ENCODE measurements at regions not wholly inside any gene's neighbourhood (a gene's known extent, or its start where the extent isn't known, plus 50 kb on each side); places are given as distances from the start of the nearest gene placed in this dataset.

GRCh38 chr3:34842706-34843480 lies 796.4 kb upstream of the ARPP21 start:
- Histone ChIP-seq H3K9me3 (no peaks in the 10 kb centered on the region), H3K36me3 (no peaks in the 10 kb centered on the region), H3K4me3 (no peak overlapping the region), H3K27ac (no peak overlapping the region), H3K4me1 (peaks cover 0 to 10% (median 0%) of the 10 kb centered on the region in 9 donors), H3K27me3 (no peaks in the 10 kb centered on the region)
- intact Hi-C loops (cut with DNase I): no loop called here
- DNase-seq (no peak), ATAC-seq (peak in 1 of 8 donors; percentile 65)
- WGBS, 2 donors: 35 to 36% methylated on average over 4 of the region's 4 CpGs
- TF ChIP-seq CTCF (IDR thresholded peaks at IDR 0.05): no peak

- Histone ChIP-seq H3K36me3 (no peaks in the 10 kb centered on the region), H3K27me3 (no peaks in the 10 kb centered on the region), H3K27ac (no peak overlapping the region), H3K4me3 (no peak overlapping the region), H3K9me3 (no peaks in the 10 kb centered on the region), H3K4me1 (peaks cover 0 to 10% (median 0%) of the 10 kb centered on the region in 9 donors)
- whole genome bisulfite sequencing, 2 donors: 61 to 69% methylated on average over 2 of the region's 2 CpGs
- DNase-seq (no peak), ATAC-seq (no peak)
- intact Hi-C loops (cut with DNase I): no loop called here
- TF ChIP-seq CTCF (IDR thresholded peaks at IDR 0.05): no peak
Observed at GRCh38 chr3:34844323-34844620, 795.1 kb upstream of the ARPP21 start.

GRCh38 chr3:34851137-34851536 lies 788.2 kb upstream of the ARPP21 start:
- TF ChIP-seq CTCF (IDR thresholded peaks at IDR 0.05): no peak
- Histone ChIP-seq H3K4me3 (no peak overlapping the region), H3K9me3 (no peaks in the 10 kb centered on the region), H3K36me3 (no peaks in the 10 kb centered on the region), H3K27me3 (no peaks in the 10 kb centered on the region), H3K4me1 (peaks cover 0 to 5% (median under 1%) of the 10 kb centered on the region in 9 donors), H3K27ac (no peak overlapping the region)
- no peak for ATAC-seq
- WGBS, 2 donors: 83 to 87% methylated on average over 1 of the region's 1 CpG
- intact Hi-C loops (cut with DNase I): no loop called here
- DNase-seq: no peak

- TF ChIP-seq CTCF (IDR thresholded peaks at IDR 0.05): no peak
- ATAC-seq (no peak), DNase-seq (no peak)
- no peak overlapping the region for H3K27ac ChIP-seq
- H3K36me3 ChIP-seq: no peaks in the 10 kb centered on the region
- H3K27me3 ChIP-seq: no peaks in the 10 kb centered on the region
- intact Hi-C loops (cut with DNase I): no loop called here
- 95 to 100% methylated on average over 1 of the region's 1 CpG for whole genome bisulfite sequencing, 2 donors
- H3K9me3 ChIP-seq: no peaks in the 10 kb centered on the region
- H3K4me1 ChIP-seq: peaks cover 0 to 9% (median 4%) of the 10 kb centered on the region in 9 donors
- no peak overlapping the region for H3K4me3 ChIP-seq
Observed at GRCh38 chr3:34852844-34853439, 786.4 kb upstream of the ARPP21 start.

Measured in heart right ventricle (tissue), 16 donors.